HG03575 (cell line): ENCODE measurements at regions not wholly inside any gene's neighbourhood (a gene's known extent, or its start where the extent isn't known, plus 50 kb on each side); places are given as distances from the start of the nearest gene placed in this dataset.
"Not testable (repeated sequence)": the region's sequence is repeated elsewhere in the genome, so short reads cannot be mapped to it uniquely, and the experiment has no call there.

Experiments
- ATAC-seq: cut with Tn5 transposase; IDR thresholded peaks from one replicate; pipeline ENCODE4 v1.9.1; 2021; ENCODE audit not compliant: unreplicated experiment, insufficient number of reproducible peaks, low FRiP score; ENCODE audit errors: extremely low read depth

DNA sequence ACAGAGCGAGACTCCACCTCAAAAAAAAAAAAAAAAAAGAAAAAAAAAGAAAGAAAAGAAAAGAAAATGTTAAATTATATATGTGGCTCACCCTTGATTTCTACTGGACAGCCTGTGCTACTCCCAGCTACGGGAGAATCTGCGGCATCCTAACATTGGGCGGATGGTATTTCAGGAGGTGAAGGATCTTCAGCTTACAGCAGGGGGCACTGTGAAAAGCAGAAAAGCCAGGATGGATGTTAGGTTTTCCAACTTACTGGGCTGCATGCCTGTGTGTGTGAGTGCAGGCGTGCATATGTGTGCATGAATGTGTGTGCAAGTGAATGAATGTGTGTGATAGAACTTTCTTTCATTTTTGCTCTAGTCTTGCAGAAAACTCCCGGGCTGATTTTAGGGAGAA lies 1066.5 kb downstream of the TYW1 start:
- ATAC-seq: no peak

DNA sequence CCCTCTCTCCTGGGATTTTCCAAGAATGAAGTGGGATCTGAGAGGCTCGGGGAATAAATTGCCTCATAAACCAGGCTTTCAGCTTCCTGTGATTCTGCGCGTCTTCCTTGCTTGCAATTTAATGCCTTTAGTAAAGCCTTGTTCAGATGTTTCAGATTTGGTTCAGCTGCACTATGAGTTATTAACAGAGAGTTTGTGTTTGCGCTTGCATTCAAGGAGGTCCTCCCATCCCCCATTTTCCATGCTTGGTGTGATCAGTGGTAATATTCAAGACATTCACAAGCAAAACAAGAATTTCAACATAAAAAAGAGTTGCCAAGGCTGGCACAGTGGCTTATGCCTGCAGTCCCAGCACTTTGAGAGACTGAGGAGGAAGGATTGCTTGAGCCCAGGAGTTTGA lies 1068.9 kb downstream of the TYW1 start:
- ATAC-seq: no peak

DNA sequence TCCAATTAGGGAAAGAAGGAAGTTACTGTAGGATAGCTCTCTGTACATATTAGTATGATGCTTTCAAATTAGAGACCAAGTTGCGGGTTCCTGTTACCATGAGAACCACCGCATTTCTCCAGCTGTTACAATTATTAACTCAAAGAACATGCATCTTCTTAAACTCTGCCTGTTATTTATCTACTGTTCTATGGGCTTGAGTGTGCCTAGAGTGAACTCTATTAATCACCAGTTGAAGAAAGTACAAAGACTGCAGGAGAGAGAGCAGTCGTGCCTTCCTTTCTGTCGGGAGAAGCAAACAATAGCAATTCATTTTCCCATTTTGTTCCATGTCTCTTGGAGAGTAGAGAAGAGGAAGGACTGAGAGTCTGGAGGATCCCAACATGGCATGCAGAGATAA lies 1071.2 kb downstream of the TYW1 start:
- ATAC-seq: no peak

DNA sequence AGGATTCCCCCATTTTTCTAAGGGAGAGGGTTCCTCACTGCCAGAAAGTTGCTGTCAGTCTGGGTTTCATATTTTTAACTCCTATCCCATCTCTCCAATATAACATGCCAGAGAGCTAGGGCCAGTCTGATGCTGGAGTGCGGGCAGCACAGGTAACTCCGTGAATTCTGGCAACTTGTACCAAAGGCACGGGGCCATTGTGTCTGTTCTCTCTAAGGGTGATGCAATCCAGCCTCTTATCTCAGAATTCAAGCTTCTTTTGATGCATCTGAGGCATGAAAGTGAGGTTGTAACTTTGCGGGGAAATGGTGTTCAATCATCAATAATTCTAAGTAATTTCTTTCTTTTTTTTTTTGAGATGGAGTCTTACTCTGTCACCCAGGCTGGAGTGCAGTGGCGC lies 1074.4 kb downstream of the TYW1 start:
- ATAC-seq: no peak

DNA sequence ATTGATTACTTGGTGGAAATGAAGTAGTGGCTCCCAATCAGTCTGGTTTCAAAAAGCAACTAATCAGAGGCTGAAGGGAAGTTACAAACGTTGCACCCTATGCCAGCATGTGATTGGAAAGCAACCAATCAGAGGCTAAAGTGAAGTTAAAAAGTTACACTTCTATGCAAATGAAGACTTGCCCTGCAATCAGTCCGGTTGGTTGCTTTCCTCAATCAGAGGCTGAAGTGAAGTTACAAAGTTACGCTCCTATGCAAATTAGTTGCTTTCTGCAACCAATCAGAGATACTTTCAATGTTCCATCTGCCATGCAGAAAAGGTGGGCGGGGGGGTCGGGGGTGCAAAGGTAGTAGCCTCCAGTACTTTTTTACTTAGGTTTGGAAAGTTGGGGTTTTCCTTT lies 1077.1 kb downstream of the TYW1 start:
- no peak for ATAC-seq

- ATAC-seq: no peak
Measured at GRCh38 chr7:68074242-68074641, 1077.6 kb downstream of the TYW1 start.

GRCh38 chr7:68078157-68078710 lies 1081.6 kb downstream of the TYW1 start:
- ATAC-seq: no peak

DNA sequence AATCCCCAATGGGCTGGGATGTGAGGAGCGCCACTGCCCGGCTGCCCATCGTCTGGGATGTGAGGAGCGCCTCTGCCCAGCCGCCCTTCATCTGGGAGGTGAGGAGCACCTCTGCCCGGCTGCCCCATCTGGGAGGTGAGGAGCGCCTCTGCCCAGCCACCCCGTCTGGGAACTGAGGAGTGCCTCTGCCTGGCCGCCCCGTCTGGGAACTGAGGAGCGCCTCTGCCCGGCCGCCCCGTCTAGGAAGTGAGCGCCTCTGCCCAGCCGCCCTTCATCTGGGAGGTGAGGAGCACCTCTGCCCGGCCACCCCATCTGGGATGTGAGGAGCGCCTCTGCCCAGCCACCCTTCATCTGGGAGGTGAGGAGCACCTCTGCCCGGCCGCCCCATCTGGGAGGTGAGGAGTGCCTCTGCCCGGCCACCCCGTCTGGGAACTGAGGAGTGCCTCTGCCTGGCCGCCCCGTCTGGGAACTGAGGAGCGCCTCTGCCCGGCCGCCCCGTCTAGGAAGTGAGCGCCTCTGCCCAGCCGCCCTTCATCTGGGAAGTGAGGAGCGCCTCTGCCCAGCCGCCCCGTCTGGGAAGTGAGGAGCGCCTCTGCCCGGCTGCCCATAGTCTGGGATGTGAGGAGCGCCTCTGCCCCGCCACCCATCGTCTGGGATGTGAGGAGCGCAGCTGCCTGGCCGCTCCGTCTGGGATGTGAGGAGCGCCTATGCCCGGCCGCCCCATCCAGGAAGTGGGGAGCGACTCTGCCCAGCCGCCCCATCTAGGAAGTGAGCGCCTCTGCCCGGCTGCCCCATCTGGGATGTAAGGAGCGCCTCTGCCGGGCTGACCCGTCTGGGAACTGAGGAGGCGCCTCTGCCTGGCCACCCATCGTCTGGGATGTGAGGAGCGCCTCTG lies 1085.7 kb downstream of the TYW1 start:
- not testable (repeated sequence) for ATAC-seq

GRCh38 chr7:68082961-68083657 lies 1086.5 kb downstream of the TYW1 start:
- not testable (repeated sequence) for ATAC-seq

GRCh38 chr7:68087401-68087800 lies 1090.8 kb downstream of the TYW1 start:
- ATAC-seq: no peak

- ATAC-seq: no peak
Measured at GRCh38 chr7:68088879-68089278, 1092.2 kb downstream of the TYW1 start.

DNA sequence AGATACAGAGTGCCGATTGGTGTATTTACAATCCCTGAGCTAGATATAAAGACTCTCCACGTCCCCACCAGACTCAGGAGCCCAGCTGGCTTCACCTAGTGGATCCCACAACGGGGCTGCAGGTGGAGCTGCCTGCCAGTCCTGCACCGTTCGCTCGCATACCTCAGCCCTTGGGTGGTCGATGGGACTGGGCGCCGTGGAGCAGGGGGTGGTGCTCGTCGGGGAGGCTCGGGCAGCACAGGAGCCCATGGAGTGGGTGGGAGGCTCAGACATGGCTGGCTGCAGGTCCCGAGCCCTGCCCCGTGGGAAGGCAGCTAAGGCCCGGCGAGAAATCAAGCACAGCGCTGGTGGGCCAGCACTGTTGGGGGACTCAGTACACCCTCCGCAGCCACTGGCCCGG lies 1093.6 kb downstream of the TYW1 start:
- ATAC-seq: not testable (repeated sequence)

DNA sequence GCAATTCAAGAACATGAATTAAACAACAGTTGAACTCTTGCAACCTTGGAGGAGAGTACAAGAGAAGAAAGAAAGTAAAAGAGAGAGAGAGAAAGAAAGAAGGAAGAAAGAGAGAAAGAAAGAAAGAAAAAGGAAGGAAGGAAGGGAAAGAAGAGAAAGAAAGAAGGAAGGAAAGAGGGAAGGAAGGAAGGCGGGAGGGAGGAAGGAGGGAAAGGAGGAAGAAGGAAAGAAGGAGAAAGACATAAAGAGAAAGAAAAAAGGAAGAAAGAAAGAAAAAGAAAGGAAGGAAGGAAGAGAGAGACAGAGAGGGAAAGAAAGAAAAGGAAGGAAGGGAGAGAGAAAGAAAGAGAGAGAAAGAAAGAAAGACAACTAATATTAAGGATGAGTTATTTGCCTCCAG lies 1106.7 kb downstream of the TYW1 start:
- ATAC-seq: no peak

DNA sequence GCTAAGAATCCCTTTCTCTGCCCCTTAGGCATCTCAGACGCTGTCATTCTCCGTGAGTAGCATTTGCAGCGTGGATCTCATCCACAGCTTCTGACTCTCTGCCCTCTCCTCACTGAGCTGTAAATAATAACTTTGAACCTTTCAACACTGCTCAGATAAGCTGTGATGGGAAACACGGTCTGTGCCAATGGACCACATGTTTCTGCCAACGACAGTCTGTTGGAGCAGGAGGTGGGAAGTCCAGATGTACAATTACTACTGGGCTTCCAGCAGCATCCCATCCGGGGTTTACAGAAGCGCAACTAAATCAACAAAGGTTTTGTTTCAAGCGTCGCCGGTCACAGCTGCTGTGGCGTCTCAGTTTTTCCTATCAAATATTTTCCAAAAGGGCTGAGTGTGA lies 1110.6 kb downstream of the TYW1 start:
- no peak for ATAC-seq

DNA sequence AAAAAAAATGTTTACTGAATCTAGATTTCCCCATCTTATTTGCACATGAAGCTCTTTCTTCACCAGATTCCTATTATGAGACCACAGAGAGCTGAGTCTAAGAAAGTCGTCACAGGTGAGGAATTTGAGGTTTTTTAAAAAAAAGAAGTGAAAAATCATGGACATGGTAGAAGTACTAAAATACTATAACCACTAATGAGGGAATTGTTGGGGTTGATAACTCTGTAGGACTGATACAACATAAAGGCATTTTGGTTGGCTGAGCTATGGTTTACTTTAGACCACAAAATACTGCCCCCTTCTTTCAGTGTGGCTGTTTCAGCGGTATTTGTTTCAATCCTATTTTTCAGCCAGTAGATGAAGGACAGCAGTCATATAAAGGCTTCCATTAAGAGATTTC lies 1111.3 kb downstream of the TYW1 start:
- no peak for ATAC-seq

- no peak for ATAC-seq
Measured at GRCh38 chr7:68109299-68109698, 1112.7 kb downstream of the TYW1 start.

- no peak for ATAC-seq
Measured at GRCh38 chr7:68119411-68119810, 1122.8 kb downstream of the TYW1 start.

- no peak for ATAC-seq
Measured at GRCh38 chr7:68121056-68121455, 1124.4 kb downstream of the TYW1 start.

DNA sequence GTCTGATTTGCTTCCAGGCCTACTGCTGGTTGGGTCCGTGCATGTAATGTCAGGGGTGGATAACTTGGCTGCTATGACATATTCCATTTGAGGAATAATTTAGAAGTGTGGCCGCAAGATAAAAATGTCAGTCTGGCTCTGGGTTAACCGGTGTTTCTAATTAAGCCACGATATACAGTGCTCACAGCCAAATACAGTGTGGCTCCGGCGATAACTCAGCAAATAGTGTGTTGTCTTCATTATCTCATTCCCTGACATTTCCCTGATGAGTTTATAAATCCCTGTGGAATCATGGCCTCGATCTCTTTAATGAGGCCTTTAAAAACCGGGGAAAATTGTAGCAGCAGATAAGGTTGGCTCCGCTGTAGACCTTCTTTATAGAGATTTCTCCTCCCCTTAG lies 1125.0 kb downstream of the TYW1 start:
- ATAC-seq: no peak

- ATAC-seq: no peak
Measured at GRCh38 chr7:68122801-68123200, 1126.2 kb downstream of the TYW1 start.
